Endothelial cell of umbilical vein (primary cell): ENCODE measurements at regions not wholly inside any gene's neighbourhood (a gene's known extent, or its start where the extent isn't known, plus 50 kb on each side); places are given as distances from the start of the nearest gene placed in this dataset.

Source experiments
- BruUV-seq: library from RNA; stranded (reverse); fragments of 400-500 nt; replicated peaks from 2 replicates; lab custom pipeline; 2021; lab: Mats Ljungman, UMichigan
- CTCF ChIA-PET: fragments of 300-600, 350-600 bp; sonication (Branson Sonifier 250); formaldehyde crosslinking; loops from one replicate; lab custom pipeline; 2021; ENCODE audit warnings: antibody characterized with exemption, inconsistent platforms; lab: Charles Lee
- POLR2A ChIA-PET: fragments of 300-600, 350-600 bp; sonication (Branson Sonifier 250); formaldehyde crosslinking; loops from one replicate; lab custom pipeline; 2021; ENCODE audit warnings: antibody characterized with exemption, inconsistent platforms; lab: Charles Lee
- DNase-seq: peaks from one replicate; pipeline ENCODE4 v3.0.0-alpha.2; 2011; ENCODE audit warnings: low read depth, low spot score
- FAIRE-seq: peaks from 2 replicates; lab custom pipeline; 2011; peaks lifted over from hg19 to GRCh38; lab: Jason Lieb, UNC
- H2AFZ ChIP-seq: 2 replicates; pipeline ENCODE4 v1.6.0; 2012; ENCODE audit warnings: low read depth, low read length, control low read depth, inconsistent platforms
- H3K27ac ChIP-seq: 2 replicates; pipeline ENCODE4 v1.5.1; 2011; ENCODE audit warnings: low read depth, mild to moderate bottlenecking, control low read depth, low read length, moderate library complexity; ENCODE audit not compliant: insufficient read depth
- H3K27me3 ChIP-seq, 2 experiments: 2 replicates each; pipeline versions ENCODE4 v1.6.0 to v1.6.1; 2011; ENCODE audit warnings: low read length in 2 of 2, mixed read lengths in 1 of 2; ENCODE audit not compliant: control insufficient read depth in 2 of 2, insufficient read depth in 2 of 2
- H3K36me3 ChIP-seq, 2 experiments: 2 replicates in 1 of 2; 3 replicates in 1 of 2; pipeline ENCODE4 v1.5.1; 2011; ENCODE audit warnings: low read length in 2 of 2, mild to moderate bottlenecking in 1 of 2, moderate library complexity in 1 of 2; ENCODE audit not compliant: control insufficient read depth in 2 of 2, insufficient read depth in 2 of 2; ENCODE audit errors: extremely low read depth in 1 of 2
- H3K4me1 ChIP-seq: 3 replicates; pipeline ENCODE4 v1.5.1; 2011; ENCODE audit warnings: mild to moderate bottlenecking, low read length; ENCODE audit not compliant: control insufficient read depth, insufficient read depth; ENCODE audit errors: extremely low read depth
- H3K4me2 ChIP-seq: 2 replicates; pipeline ENCODE4 v1.6.1; 2011; ENCODE audit warnings: low read length, control low read depth, mixed read lengths; ENCODE audit not compliant: insufficient read depth
- H3K4me3 ChIP-seq, 3 experiments: fragments of 200-600 bp in 1 of 3; sonication (generic), shearing (Covaris generic) in 1 of 3; replicated peaks in 1 of 3; 2 replicates each; pipeline ENCODE4 v1.5.1; 2011 to 2016; ENCODE audit warnings: control low read depth in 3 of 3, low read length in 3 of 3, mild to moderate bottlenecking in 2 of 3, inconsistent platforms in 1 of 3, low read depth in 1 of 3, moderate library complexity in 1 of 3; ENCODE audit not compliant: insufficient read depth in 1 of 3
- H3K79me2 ChIP-seq: 2 replicates; pipeline ENCODE4 v1.6.0; 2012; ENCODE audit warnings: low read length, inconsistent platforms; ENCODE audit not compliant: control insufficient read depth, insufficient read depth
- H3K9ac ChIP-seq: replicated peaks from 2 replicates; pipeline ENCODE3; 2011; ENCODE audit warnings: low read length, control low read depth; ENCODE audit not compliant: insufficient read depth; ENCODE audit errors: extremely low read depth
- H3K9me1 ChIP-seq: replicated peaks from 3 replicates; pipeline ENCODE4 v1.6.0; 2011; ENCODE audit warnings: mild to moderate bottlenecking, low read length; ENCODE audit not compliant: control insufficient read depth, insufficient read depth; ENCODE audit errors: extremely low read depth
- H3K9me3 ChIP-seq: replicated peaks from 2 replicates; pipeline ENCODE4 v1.5.1; 2012; ENCODE audit warnings: low read length, inconsistent platforms; ENCODE audit not compliant: control insufficient read depth, insufficient read depth
- H4K20me1 ChIP-seq: replicated peaks from 2 replicates; pipeline ENCODE3; 2011; ENCODE audit warnings: mild to moderate bottlenecking, low read length; ENCODE audit not compliant: control insufficient read depth, insufficient read depth; ENCODE audit errors: extremely low read depth
- EZH2 ChIP-seq: IDR thresholded peaks from 2 replicates; pipeline ENCODE4 v1.6.1; 2012; ENCODE audit warnings: borderline replicate concordance, low read depth, mild to moderate bottlenecking, moderate library complexity, low read length, inconsistent platforms; ENCODE audit not compliant: severe bottlenecking
- GATA2 ChIP-seq: IDR thresholded peaks from 2 replicates; pipeline ENCODE4 v1.7.0; 2011; ENCODE audit warnings: low read depth, mild to moderate bottlenecking, moderate library complexity, mixed read lengths, low read length; ENCODE audit not compliant: insufficient read length, insufficient read depth
- JUN ChIP-seq: IDR thresholded peaks from 2 replicates; pipeline ENCODE4 v1.6.1; 2011; ENCODE audit warnings: borderline replicate concordance, low read depth; ENCODE audit not compliant: insufficient read length, insufficient read depth
- MAX ChIP-seq: IDR thresholded peaks from 2 replicates; pipeline ENCODE4 v1.6.1; 2011; ENCODE audit not compliant: insufficient read depth, insufficient read length
- POLR2A ChIP-seq: IDR thresholded peaks from 2 replicates; pipeline ENCODE4 v1.6.1; 2012; ENCODE audit warnings: low read depth, mild to moderate bottlenecking, control low read depth, low read length
- POLR2AphosphoS5 ChIP-seq: IDR thresholded peaks from 2 replicates; pipeline ENCODE4 v1.6.1; 2012; ENCODE audit warnings: low read depth, mild to moderate bottlenecking, control low read depth, low read length, moderate library complexity; ENCODE audit not compliant: insufficient read depth
- dilution Hi-C: fragments of 300-500 bp; cut with MboI; formaldehyde crosslinking; loops from one replicate; pipeline ENCODE4 v1.15.0; 2019; ENCODE audit warnings: low sequenced_read_pairs; ENCODE audit not compliant: extremely low pct_ligation_motif_present
- intact Hi-C: fragments of 100-400 bp; cut with micrococcal nuclease; formaldehyde crosslinking; loops from one replicate; pipeline ENCODE4 v1.10.0; 2022

GRCh38 chr21:14736672-14737071, 190.6 kb upstream of the SAMSN1 start:
- FAIRE-seq (no peak), DNase-seq (no peak)
- no peaks in the 10 kb centered on the region for H3K36me3 ChIP-seq
- POLR2A ChIA-PET: no interaction called here
- H3K9ac ChIP-seq: no peak overlapping the region
- H3K9me1 ChIP-seq: no peaks in the 10 kb centered on the region
- intact Hi-C loops: loop anchor here (5.0 to 10.0 kb wide), 4 partner anchors 36 to 334 kb away; no protein-coding TSS in a partner anchor
- BruUV-seq: TSS peak; percentile 25
- no peak overlapping the region for H3K4me3 ChIP-seq
- no peak overlapping the region for H3K4me2 ChIP-seq
- no peak overlapping the region for H3K27ac ChIP-seq
- H3K9me3 ChIP-seq: no peaks in the 10 kb centered on the region
- H3K79me2 ChIP-seq: no peaks in the 10 kb centered on the region
- H2AFZ ChIP-seq: no peak overlapping the region
- CTCF ChIA-PET: interaction anchor here (0.9 to 2.3 kb wide), 11 partner anchors 8 to 333 kb away, joined by 3 to 9 read pairs (median 7); no protein-coding TSS in a partner anchor
- H4K20me1 ChIP-seq: no peaks in the 10 kb centered on the region
- H3K27me3 ChIP-seq: no peaks in the 10 kb centered on the region
- peaks cover 9% of the 10 kb centered on the region for H3K4me1 ChIP-seq
- dilution Hi-C loops: no loop called here
- no peak for TF ChIP-seq MAX
- no peak for TF ChIP-seq GATA2
- no peak for TF ChIP-seq EZH2
- no peak for TF ChIP-seq POLR2A
- TF ChIP-seq JUN: no peak

GRCh38 chr21:14736162-14736561, 190.0 kb upstream of the SAMSN1 start:
- Histone ChIP-seq H2AFZ (no peak overlapping the region), H3K27ac (no peak overlapping the region), H3K27me3 (no peaks in the 10 kb centered on the region), H3K9me1 (no peaks in the 10 kb centered on the region), H4K20me1 (no peaks in the 10 kb centered on the region), H3K36me3 (no peaks in the 10 kb centered on the region), H3K9ac (no peak overlapping the region), H3K4me2 (no peak overlapping the region), H3K4me3 (no peak overlapping the region), H3K9me3 (no peaks in the 10 kb centered on the region), H3K79me2 (no peaks in the 10 kb centered on the region), H3K4me1 (peaks cover 9% of the 10 kb centered on the region)
- DNase-seq (no peak), FAIRE-seq (no peak)
- intact Hi-C loops: loop anchor here (5.0 to 10.0 kb wide), 4 partner anchors 36 to 334 kb away; no protein-coding TSS in a partner anchor
- no TSS peak for BruUV-seq
- CTCF ChIA-PET: interaction anchor here (0.9 to 2.2 kb wide), 5 partner anchors 8 to 37 kb away, joined by 3 to 8 read pairs (median 4); no protein-coding TSS in a partner anchor
- dilution Hi-C loops: no loop called here
- POLR2A ChIA-PET: no interaction called here
- TF ChIP-seq JUN (no peak), POLR2AphosphoS5 (no peak), POLR2A (no peak), MAX (no peak)
